OCI-LY3 (cell line): ENCODE measurements at regions not wholly inside any gene's neighbourhood (a gene's known extent, or its start where the extent isn't known, plus 50 kb on each side); places are given as distances from the start of the nearest gene placed in this dataset.

Source experiments
- CTCF ChIP-seq: fragments of 200-600, 300-600 bp; sonication (generic); IDR thresholded peaks from 2 replicates; pipeline ENCODE4 v1.5.1; 2014; ENCODE audit warnings: antibody characterized with exemption, low read length, low read depth
- EZH2phosphoT487 ChIP-seq: fragments of 200-600 bp; shearing (Covaris generic); IDR thresholded peaks from 2 replicates; pipeline ENCODE4 v1.6.1; 2018; ENCODE audit warnings: antibody characterized with exemption, mixed run types, low read depth

DNA sequence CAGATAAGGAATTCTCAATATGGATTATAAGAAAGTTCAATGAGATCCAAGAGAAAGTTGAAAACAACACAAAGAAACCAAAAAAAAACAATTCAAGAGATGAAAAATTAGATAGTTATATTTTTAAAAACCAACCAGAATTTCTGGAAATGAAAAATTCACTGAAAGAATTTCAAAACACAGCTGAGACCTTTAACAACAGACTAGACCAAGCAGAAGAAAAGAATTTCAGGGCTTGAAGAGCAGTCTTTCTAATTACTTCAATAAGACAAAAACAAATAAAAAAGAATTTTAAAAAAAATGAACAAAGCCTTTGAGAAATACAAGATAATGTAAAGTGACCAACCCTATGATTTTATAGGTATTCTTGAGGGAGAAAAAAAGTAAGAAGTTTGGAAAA is 155.4 kb downstream of the ZMAT3 start:
- TF ChIP-seq CTCF (no peak), EZH2phosphoT487 (no peak)
